ENCODE measurements at regions not wholly inside any gene's neighbourhood (a gene's known extent, or its start where the extent isn't known, plus 50 kb on each side); places are given as distances from the start of the nearest gene placed in this dataset.

DNA sequence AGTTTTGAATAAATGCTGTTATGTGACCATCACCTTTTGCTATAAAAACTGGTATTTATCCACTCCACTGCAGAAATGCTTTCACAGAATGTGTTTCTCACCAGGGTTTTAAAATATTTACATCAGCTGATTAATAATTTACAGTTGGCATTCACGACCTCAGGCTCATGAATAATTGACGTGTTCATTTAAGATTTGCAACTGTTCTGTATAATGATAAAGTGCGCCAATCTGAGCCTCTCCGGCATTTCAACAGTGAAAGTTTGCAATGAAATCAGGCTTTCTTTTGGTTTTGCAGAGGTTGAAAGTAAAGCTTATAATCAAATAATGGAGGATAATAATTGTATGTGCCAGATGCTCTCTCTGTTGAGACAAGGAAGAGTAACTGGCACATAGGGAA, 434.9 kb downstream of the ICE1 start:
- Histone ChIP-seq H4K91ac (replicated peaks; ENCODE audit: insufficient read length, low read length) (no peak overlapping the region), H3K23ac (ENCODE audit: insufficient read length) (no peak overlapping the region), H2BK12ac (ENCODE audit: low read depth, low read length) (no peak overlapping the region), H2BK120ac (replicated peaks; ENCODE audit: low read depth, low read length) (no peak overlapping the region), H3K4me1 (replicated peaks in 1 of 4; ENCODE audit: control insufficient read depth in 3 of 4, insufficient read depth in 4 of 4, low read length in 3 of 4) (no peaks in the 10 kb centered on the region), H4K20me1 (replicated peaks in 1 of 2; ENCODE audit: control insufficient read depth in 1 of 2, insufficient read depth in 2 of 2, low read length in 2 of 2) (no peaks in the 10 kb centered on the region), H2BK5ac (ENCODE audit: low read depth, low read length) (no peak overlapping the region), H4K8ac (ENCODE audit: extremely low read depth, insufficient read depth, low read length) (no peak overlapping the region), H3K9ac (replicated peaks in 1 of 4; ENCODE audit: extremely low read depth in 1 of 4, low read depth in 3 of 4, low read length in 3 of 4) (no peak overlapping the region), H3K4me3 (ENCODE audit: extremely low read depth in 1 of 4, insufficient read depth in 2 of 4, low read depth in 3 of 4, low read length in 4 of 4) (no peak overlapping the region), H3K79me2 (ENCODE audit: control insufficient read depth in 1 of 2, insufficient read depth in 2 of 2, low read length in 2 of 2) (no peaks in the 10 kb centered on the region), H2BK20ac (ENCODE audit: low read length) (no peak overlapping the region), H3K9me3 (ENCODE audit: insufficient read depth in 2 of 2, low read depth in 1 of 2, low read length in 1 of 2) (no peaks in the 10 kb centered on the region), H3K4ac (replicated peaks; ENCODE audit: insufficient read length, low read depth, low read length) (no peak overlapping the region), H3K27me3 (replicated peaks in 1 of 4; ENCODE audit: control insufficient read depth in 3 of 4, extremely low read depth in 1 of 4, insufficient read depth in 3 of 4, low read length in 3 of 4) (no peaks in the 10 kb centered on the region), H3K4me2 (ENCODE audit: insufficient read depth in 1 of 2, low read depth in 2 of 2, low read length in 2 of 2) (no peak overlapping the region), H3K56ac (replicated peaks; ENCODE audit: insufficient read length, low read depth, low read length) (no peak overlapping the region), H3K27ac (ENCODE audit: low read depth, low read length) (no peak overlapping the region), H3K18ac (ENCODE audit: extremely low read depth, low read length) (no peak overlapping the region), H3K23me2 (ENCODE audit: low read depth, low read length) (no peaks in the 10 kb centered on the region), H2BK15ac (ENCODE audit: low read length) (no peak overlapping the region), H3K36me3 (ENCODE audit: control insufficient read depth in 2 of 4, insufficient read depth in 4 of 4, low read length in 3 of 4) (no peaks in the 10 kb centered on the region), H2AFZ (ENCODE audit: low read length) (no peak overlapping the region), H3K79me1 (ENCODE audit: low read depth, low read length) (no peaks in the 10 kb centered on the region), H4K5ac (ENCODE audit: insufficient read length, low read depth, low read length) (no peak overlapping the region), H3K14ac (ENCODE audit: insufficient read length) (no peak overlapping the region), H2AK5ac (ENCODE audit: low read depth, low read length) (no peak overlapping the region)
- TF ChIP-seq SIX5 (IDR thresholded peaks at IDR 0.05; ENCODE audit: low read depth, low read length): no peak
- no peak for TF ChIP-seq ASH2L (IDR thresholded peaks at IDR 0.05; ENCODE audit: low read length)
- TF ChIP-seq, protein P1, sequence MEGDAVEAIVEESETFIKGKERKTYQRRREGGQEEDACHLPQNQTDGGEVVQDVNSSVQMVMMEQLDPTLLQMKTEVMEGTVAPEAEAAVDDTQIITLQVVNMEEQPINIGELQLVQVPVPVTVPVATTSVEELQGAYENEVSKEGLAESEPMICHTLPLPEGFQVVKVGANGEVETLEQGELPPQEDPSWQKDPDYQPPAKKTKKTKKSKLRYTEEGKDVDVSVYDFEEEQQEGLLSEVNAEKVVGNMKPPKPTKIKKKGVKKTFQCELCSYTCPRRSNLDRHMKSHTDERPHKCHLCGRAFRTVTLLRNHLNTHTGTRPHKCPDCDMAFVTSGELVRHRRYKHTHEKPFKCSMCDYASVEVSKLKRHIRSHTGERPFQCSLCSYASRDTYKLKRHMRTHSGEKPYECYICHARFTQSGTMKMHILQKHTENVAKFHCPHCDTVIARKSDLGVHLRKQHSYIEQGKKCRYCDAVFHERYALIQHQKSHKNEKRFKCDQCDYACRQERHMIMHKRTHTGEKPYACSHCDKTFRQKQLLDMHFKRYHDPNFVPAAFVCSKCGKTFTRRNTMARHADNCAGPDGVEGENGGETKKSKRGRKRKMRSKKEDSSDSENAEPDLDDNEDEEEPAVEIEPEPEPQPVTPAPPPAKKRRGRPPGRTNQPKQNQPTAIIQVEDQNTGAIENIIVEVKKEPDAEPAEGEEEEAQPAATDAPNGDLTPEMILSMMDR (IDR thresholded peaks at IDR 0.05; ENCODE audit: control extremely low read depth in 1 of 3, insufficient read depth in 1 of 3, low read depth in 1 of 3, low read length in 3 of 3): no peak
- TF ChIP-seq RNF2 (IDR thresholded peaks at IDR 0.05; ENCODE audit: borderline replicate concordance, low read depth, low read length, missing control alignments, poor library complexity, severe bottlenecking): no peak
- no peak for TF ChIP-seq KDM1A (IDR thresholded peaks at IDR 0.05; ENCODE audit: borderline replicate concordance, low read length)
- TF ChIP-seq SAP30 (IDR thresholded peaks at IDR 0.05; ENCODE audit: insufficient read depth, insufficient replicate concordance, low read length): no peak
- TF ChIP-seq NRF1 (IDR thresholded peaks at IDR 0.05; ENCODE audit: low read depth, low read length): no peak
- no peak for TF ChIP-seq RXRA (IDR thresholded peaks at IDR 0.05; ENCODE audit: insufficient read depth, low read depth, low read length)
- no peak for DNase-seq (ENCODE audit: low read depth in 1 of 2, low spot score in 2 of 2)
- POLR2A ChIA-PET (ENCODE audit: partially characterized antibody): no interaction called here
- no peak for FAIRE-seq
- 96% methylated on average over 4 of the region's 4 CpGs; no CpG with 5 or more reads in 1 of the 2 experiments for WGBS, 2 experiments (ENCODE audit: extremely low coverage in 1 of 2, insufficient coverage in 1 of 2, insufficient read length in 1 of 2, insufficient replicate concordance in 2 of 2, low coverage in 1 of 2, low lambda C conversion rate in 2 of 2, missing lambda C conversion rate in 1 of 2)
- CTCF ChIA-PET (ENCODE audit: partially characterized antibody): interaction anchor here (1.2 kb wide), 1 partner anchor 10 kb away, joined by 4 read pairs; no protein-coding TSS in a partner anchor

All from H1 (cell line).